Left lung (tissue), 4 donors: ENCODE measurements at regions not wholly inside any gene's neighbourhood (a gene's known extent, or its start where the extent isn't known, plus 50 kb on each side); places are given as distances from the start of the nearest gene placed in this dataset.

Experiments
- ATAC-seq: fragments of 200-7000 bp; cut with Tn5 transposase; one replicate; pipeline ENCODE4 v1.9.1; 2020; ENCODE audit warnings: moderate library complexity
- DNase-seq, 4 donors: peaks; one replicate each; pipeline ENCODE4 v3.0.0-alpha.2; 2013 to 2020
- H3K27ac ChIP-seq, 2 donors: fragments of 200-600 bp; sonication (generic) in 1 of 2; one replicate each; pipeline versions ENCODE4 v1.5.0 to v1.8.0; 2020 to 2021
- H3K27me3 ChIP-seq, 2 donors: fragments of 200-600 bp; sonication (generic) in 1 of 2; one replicate each; pipeline versions ENCODE4 v1.5.0 to v1.8.0; 2020 to 2021
- H3K36me3 ChIP-seq, 2 donors: fragments of 200-600 bp; sonication (generic) in 1 of 2; one replicate each; pipeline versions ENCODE4 v1.5.0 to v1.8.0; 2020 to 2021
- H3K4me1 ChIP-seq, 2 donors: fragments of 200-600 bp; one replicate each; pipeline ENCODE4 v1.8.0; 2021
- H3K4me3 ChIP-seq, 2 donors: fragments of 200-600 bp; sonication (generic) in 1 of 2; one replicate each; pipeline versions ENCODE4 v1.5.0 to v1.8.0; 2020 to 2021; ENCODE audit warnings: mild to moderate bottlenecking in 1 of 2
- H3K9me3 ChIP-seq, 2 donors: fragments of 200-600 bp; sonication (generic) in 1 of 2; one replicate each; pipeline versions ENCODE4 v1.5.0 to v1.8.0; 2020 to 2021
- intact Hi-C, 2 donors: fragments of 100-400 bp; cut with DNase I; formaldehyde crosslinking; loops; one replicate each; pipeline versions ENCODE4 v1.11.2 to v1.14.2; 2022
- TF ChIP-seq, protein P1 (sequence below), 2 donors: fragments of 200-600 bp; sonication (generic) in 1 of 2; IDR thresholded peaks; one replicate each; pipeline versions ENCODE4 v1.5.0 to v1.8.0; 2021; ENCODE audit warnings: antibody characterized with exemption in 2 of 2
- donor health status: DM: no; HTN: yes; CAD: no.
- donor health status: DM: no; HTN: no; CAD: no.

DNA sequence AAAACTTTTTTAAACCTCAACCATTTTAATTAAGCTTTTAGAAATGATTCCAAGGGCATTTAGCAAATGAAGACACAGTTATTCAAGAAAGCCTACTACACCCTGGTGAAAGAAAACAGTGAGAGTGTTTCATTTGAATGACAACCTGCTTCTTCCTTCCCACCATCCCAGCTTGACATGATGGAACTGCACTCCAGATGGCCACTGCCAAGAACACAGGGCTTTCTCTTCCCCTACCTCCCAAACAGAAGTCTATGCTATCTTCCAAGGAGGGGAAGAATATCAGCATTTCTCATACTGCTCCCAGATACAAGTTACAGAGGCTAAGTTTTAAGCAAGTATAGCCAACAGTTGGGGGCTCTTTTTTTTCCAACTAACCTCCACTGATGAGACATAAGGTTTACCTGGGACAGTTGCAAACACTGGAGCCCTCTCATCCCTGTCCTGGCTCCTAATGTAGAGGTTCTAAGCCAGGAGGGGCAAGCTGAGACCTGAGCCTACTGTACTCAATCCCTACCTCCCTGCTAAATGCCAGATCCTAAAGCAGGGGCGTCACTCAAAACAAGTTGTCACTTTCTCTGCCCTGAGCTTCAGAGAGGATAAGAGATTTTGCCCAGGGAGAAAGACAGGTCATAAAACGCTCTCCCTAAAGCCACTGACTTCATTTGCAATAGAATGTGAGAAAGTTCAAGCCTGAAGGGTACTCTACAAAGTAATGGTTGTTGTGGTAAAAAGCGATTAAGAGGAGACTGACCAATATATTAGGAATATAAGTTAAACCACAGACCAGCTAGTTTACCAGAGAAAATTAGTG lies 88.5 kb upstream of the SLC27A6 start:
- no peak for DNase-seq
- Histone ChIP-seq H3K4me1 (no peaks in the 10 kb centered on the region), H3K36me3 (no peaks in the 10 kb centered on the region), H3K4me3 (no peak overlapping the region), H3K27ac (no peak overlapping the region), H3K27me3 (no peaks in the 10 kb centered on the region), H3K9me3 (no peaks in the 10 kb centered on the region)
- no peak for ATAC-seq
- TF ChIP-seq, protein P1, sequence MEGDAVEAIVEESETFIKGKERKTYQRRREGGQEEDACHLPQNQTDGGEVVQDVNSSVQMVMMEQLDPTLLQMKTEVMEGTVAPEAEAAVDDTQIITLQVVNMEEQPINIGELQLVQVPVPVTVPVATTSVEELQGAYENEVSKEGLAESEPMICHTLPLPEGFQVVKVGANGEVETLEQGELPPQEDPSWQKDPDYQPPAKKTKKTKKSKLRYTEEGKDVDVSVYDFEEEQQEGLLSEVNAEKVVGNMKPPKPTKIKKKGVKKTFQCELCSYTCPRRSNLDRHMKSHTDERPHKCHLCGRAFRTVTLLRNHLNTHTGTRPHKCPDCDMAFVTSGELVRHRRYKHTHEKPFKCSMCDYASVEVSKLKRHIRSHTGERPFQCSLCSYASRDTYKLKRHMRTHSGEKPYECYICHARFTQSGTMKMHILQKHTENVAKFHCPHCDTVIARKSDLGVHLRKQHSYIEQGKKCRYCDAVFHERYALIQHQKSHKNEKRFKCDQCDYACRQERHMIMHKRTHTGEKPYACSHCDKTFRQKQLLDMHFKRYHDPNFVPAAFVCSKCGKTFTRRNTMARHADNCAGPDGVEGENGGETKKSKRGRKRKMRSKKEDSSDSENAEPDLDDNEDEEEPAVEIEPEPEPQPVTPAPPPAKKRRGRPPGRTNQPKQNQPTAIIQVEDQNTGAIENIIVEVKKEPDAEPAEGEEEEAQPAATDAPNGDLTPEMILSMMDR (IDR thresholded peaks at IDR 0.05) = no peak
- intact Hi-C loops = no loop called here

DNA sequence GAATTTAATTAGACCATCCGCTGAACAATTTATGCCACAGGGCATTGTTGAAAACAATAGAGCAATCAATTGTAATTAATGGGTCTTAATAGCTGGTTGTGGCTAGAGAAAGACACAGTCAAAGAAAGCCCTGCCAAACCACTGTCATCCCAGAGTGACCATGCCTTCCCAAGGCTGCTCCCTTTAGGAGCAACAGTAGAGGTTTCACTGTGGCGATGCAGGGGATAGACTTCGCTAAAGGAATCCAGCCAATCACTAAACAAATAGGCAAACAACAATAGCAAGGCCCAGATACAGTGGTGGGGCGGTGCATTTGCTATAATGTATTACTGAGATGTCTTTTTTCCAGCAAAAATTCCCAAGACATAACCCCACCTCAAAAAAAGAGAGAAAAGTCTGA lies 87.8 kb upstream of the SLC27A6 start:
- TF ChIP-seq, protein P1 (IDR thresholded peaks at IDR 0.05) = no peak
- no peak for ATAC-seq
- Histone ChIP-seq H3K4me3 (no peak overlapping the region), H3K36me3 (no peaks in the 10 kb centered on the region), H3K27me3 (no peaks in the 10 kb centered on the region), H3K27ac (no peak overlapping the region), H3K9me3 (no peaks in the 10 kb centered on the region), H3K4me1 (no peaks in the 10 kb centered on the region)
- DNase-seq = no peak
- intact Hi-C loops = no loop called here

DNA sequence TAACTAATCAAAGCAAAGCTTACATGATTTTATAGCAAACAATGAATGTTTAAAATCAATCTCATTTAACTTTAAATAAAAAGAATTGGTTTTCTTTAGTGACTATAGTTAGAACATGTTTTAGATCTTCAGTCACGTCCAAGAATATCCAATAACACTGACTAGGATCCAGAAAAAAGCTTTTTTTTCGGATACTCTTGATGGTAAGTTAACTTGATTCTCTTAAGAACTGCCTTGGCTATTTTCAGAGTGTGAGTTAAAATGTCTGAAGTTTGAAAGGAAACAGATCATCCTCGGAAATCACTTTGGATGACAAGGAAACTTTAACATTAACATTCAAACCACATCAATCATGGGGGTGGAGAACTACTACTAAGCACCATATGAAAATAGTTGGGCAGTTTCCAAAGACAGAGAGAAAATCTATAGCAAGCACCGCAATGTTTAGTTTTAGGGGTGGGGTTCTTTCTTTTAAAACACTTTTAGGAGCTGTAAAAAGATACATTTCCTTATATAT lies 83.7 kb upstream of the SLC27A6 start:
- H3K27me3 ChIP-seq = no peaks in the 10 kb centered on the region
- TF ChIP-seq, protein P1 (IDR thresholded peaks at IDR 0.05) = no peak
- H3K27ac ChIP-seq = no peak overlapping the region
- H3K4me1 ChIP-seq = no peaks in the 10 kb centered on the region
- H3K36me3 ChIP-seq = no peaks in the 10 kb centered on the region
- H3K4me3 ChIP-seq = no peak overlapping the region
- H3K9me3 ChIP-seq = no peaks in the 10 kb centered on the region
- intact Hi-C loops = no loop called here
- DNase-seq = peak in 1 of 4 donors; percentile 5
- no peak for ATAC-seq

DNA sequence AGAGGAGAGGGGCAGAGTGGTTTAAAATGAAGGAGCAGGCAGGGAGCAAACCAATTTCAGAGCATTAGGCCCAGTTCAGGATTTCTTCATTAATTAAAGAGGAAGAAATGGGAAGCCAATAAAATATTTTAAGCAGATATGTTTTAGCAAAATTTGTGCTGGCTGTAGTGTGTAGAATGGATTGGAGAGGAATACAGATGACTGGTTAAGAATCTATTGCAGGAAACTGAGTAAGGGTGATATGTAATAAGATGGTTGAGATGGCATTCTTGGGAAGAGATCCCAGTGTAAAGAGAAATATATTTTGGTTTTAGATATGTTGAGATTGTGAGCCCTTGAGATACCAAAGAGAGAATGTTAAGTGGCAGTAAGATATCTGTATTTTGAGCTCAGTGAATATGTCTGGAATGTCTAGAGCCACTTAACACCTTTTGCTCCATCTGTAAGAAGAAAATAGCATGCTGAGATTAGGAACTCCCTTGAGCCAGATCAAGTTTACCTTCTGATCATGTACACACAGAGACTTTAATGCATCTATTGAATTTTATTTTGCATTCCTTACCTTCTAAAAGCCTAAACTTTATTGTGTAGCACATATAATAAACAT lies 79.5 kb upstream of the SLC27A6 start:
- H3K9me3 ChIP-seq = no peaks in the 10 kb centered on the region
- peak; percentile 86 for ATAC-seq

DNA sequence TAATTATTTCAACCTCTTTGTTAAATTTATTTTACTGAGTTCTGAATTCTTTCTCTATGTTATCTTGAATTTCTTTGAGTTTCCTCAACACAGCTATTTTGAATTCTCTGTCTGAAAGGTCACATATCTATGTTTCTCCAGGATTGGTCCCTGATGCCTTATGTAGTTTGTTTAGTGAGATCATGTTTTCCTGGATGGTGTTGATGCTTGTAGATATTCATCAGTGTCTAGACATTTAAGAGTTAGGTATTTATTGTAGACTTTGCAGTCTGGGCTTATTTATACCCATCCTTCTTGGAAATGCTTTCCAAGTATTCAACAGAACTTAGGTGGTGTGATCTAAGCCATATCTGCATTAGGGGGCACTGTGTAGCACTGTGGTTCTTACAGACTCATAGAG lies 70.2 kb upstream of the SLC27A6 start:
- no peak for ATAC-seq
- Histone ChIP-seq H3K9me3 (no peaks in the 10 kb centered on the region), H3K27ac (no peak overlapping the region), H3K27me3 (no peaks in the 10 kb centered on the region), H3K4me3 (no peak overlapping the region), H3K4me1 (no peaks in the 10 kb centered on the region), H3K36me3 (no peaks in the 10 kb centered on the region)
- intact Hi-C loops = no loop called here
- TF ChIP-seq, protein P1 (IDR thresholded peaks at IDR 0.05) = no peak
- DNase-seq = no peak

More for the DNA sequence above, 79.5 kb upstream of the SLC27A6 start:
- H3K27ac ChIP-seq = no peak overlapping the region
- TF ChIP-seq, protein P1 (IDR thresholded peaks at IDR 0.05) = no peak
- no peak overlapping the region for H3K4me3 ChIP-seq
- H3K4me1 ChIP-seq = no peaks in the 10 kb centered on the region
- H3K27me3 ChIP-seq = no peaks in the 10 kb centered on the region
- intact Hi-C loops = no loop called here
- peak in 1 of 4 donors; percentile 10 for DNase-seq
- no peaks in the 10 kb centered on the region for H3K36me3 ChIP-seq
